SU-DHL-6 (cell line): ENCODE measurements at regions not wholly inside any gene's neighbourhood (a gene's known extent, or its start where the extent isn't known, plus 50 kb on each side); places are given as distances from the start of the nearest gene placed in this dataset.

ENCODE experiments used
- H2AFZ ChIP-seq: fragments of 200-600 bp; sonication (generic); 2 replicates; pipeline ENCODE4 v1.6.1; 2014; ENCODE audit warnings: low read depth, mild to moderate bottlenecking, moderate library complexity, mixed read lengths, antibody characterized with exemption, low read length; ENCODE audit not compliant: severe bottlenecking
- H3F3A ChIP-seq: fragments of 200-600 bp; shearing (Covaris generic); 2 replicates; pipeline ENCODE4 v1.6.0; 2016; ENCODE audit warnings: antibody characterized with exemption, mild to moderate bottlenecking; ENCODE audit not compliant: insufficient read depth
- H3K27ac ChIP-seq: fragments of 200-600 bp; sonication (generic); 2 replicates; pipeline ENCODE4 v1.5.1; 2016; ENCODE audit warnings: low read depth, mild to moderate bottlenecking, low read length, moderate library complexity, mixed read lengths
- H3K27me3 ChIP-seq: fragments of 200-600 bp; sonication (generic), shearing (Covaris generic); 2 replicates; pipeline ENCODE4 v1.6.0; 2014; ENCODE audit warnings: mild to moderate bottlenecking, low read length
- H3K36me3 ChIP-seq: fragments of 200-600 bp; sonication (generic); 2 replicates; pipeline ENCODE4 v1.6.1; 2014; ENCODE audit warnings: mild to moderate bottlenecking, low read length, mixed read lengths
- H3K4me2 ChIP-seq: fragments of 300-600, 200-600 bp; shearing (Covaris generic), sonication (generic); 2 replicates; pipeline ENCODE4 v1.6.0; 2014; ENCODE audit warnings: low read length, low read depth, mild to moderate bottlenecking; ENCODE audit not compliant: poor library complexity, severe bottlenecking
- H3K4me3 ChIP-seq: fragments of 200-600 bp; sonication (generic); 2 replicates; pipeline ENCODE4 v1.5.1; 2014; ENCODE audit warnings: antibody characterized with exemption, low read length, mild to moderate bottlenecking, mixed read lengths; ENCODE audit not compliant: insufficient read depth, poor library complexity, severe bottlenecking
- H3K79me2 ChIP-seq: fragments of 200-600 bp; sonication (generic); 2 replicates; pipeline ENCODE4 v1.6.1; 2014; ENCODE audit warnings: mild to moderate bottlenecking, low read length, moderate library complexity; ENCODE audit not compliant: insufficient read depth
- H3K9ac ChIP-seq: fragments of 200-600 bp; sonication (generic); 2 replicates; pipeline ENCODE4 v1.7.0; 2014; ENCODE audit warnings: mild to moderate bottlenecking, low read length
- H3K9me2 ChIP-seq: fragments of 200-600 bp; sonication (generic); replicated peaks from 2 replicates; pipeline ENCODE4 v1.6.1; 2014; ENCODE audit warnings: low read length; ENCODE audit not compliant: insufficient read depth
- H3K9me3 ChIP-seq: fragments of 200-600 bp; sonication (generic); 2 replicates; pipeline ENCODE4 v1.6.1; 2014; ENCODE audit warnings: low read length, mixed read lengths; ENCODE audit not compliant: insufficient read depth
- H4K20me1 ChIP-seq: fragments of 200-600 bp; sonication (generic); 2 replicates; pipeline ENCODE4 v1.6.1; 2014; ENCODE audit warnings: low read depth, mild to moderate bottlenecking, antibody characterized with exemption, low read length, moderate library complexity, mixed read lengths
- CTCF ChIP-seq: fragments of 200-600 bp; sonication (generic); IDR thresholded peaks from one replicate; pipeline ENCODE4 v1.5.1; 2017; ENCODE audit warnings: antibody characterized with exemption, mild to moderate bottlenecking, low read length, moderate library complexity; ENCODE audit not compliant: insufficient read depth, poor library complexity, severe bottlenecking
- EZH2phosphoT487 ChIP-seq: fragments of 200-600 bp; sonication (generic), shearing (Covaris generic); conservative IDR thresholded peaks from 2 replicates; pipeline ENCODE4 v1.6.1; 2018; ENCODE audit warnings: mild to moderate bottlenecking, antibody characterized with exemption, low read length, moderate library complexity, mixed read lengths

- H3K27ac ChIP-seq = no peak overlapping the region
- no peak overlapping the region for H3K4me3 ChIP-seq
- H4K20me1 ChIP-seq = no peaks in the 10 kb centered on the region
- no peaks in the 10 kb centered on the region for H3K27me3 ChIP-seq
- no peak overlapping the region for H3K4me2 ChIP-seq
- no peaks in the 10 kb centered on the region for H3F3A ChIP-seq
- no peaks in the 10 kb centered on the region for H3K9me2 ChIP-seq
- no peaks in the 10 kb centered on the region for H3K9me3 ChIP-seq
- no peaks in the 10 kb centered on the region for H3K36me3 ChIP-seq
- no peak overlapping the region for H3K9ac ChIP-seq
- H2AFZ ChIP-seq = no peak overlapping the region
- no peak for TF ChIP-seq EZH2phosphoT487
- no peak for TF ChIP-seq CTCF
- H3K79me2 ChIP-seq = no peaks in the 10 kb centered on the region
Measured at GRCh38 chr18:4807604-4808293, 352.6 kb upstream of the DLGAP1 start.

- no peaks in the 10 kb centered on the region for H3K27me3 ChIP-seq
- no peaks in the 10 kb centered on the region for H3K9me2 ChIP-seq
- H3K9ac ChIP-seq = no peak overlapping the region
- no peaks in the 10 kb centered on the region for H3F3A ChIP-seq
- H3K36me3 ChIP-seq = no peaks in the 10 kb centered on the region
- no peaks in the 10 kb centered on the region for H4K20me1 ChIP-seq
- no peak overlapping the region for H3K4me3 ChIP-seq
- H3K9me3 ChIP-seq = no peaks in the 10 kb centered on the region
- no peak overlapping the region for H2AFZ ChIP-seq
- H3K27ac ChIP-seq = no peak overlapping the region
- no peak for TF ChIP-seq EZH2phosphoT487
- TF ChIP-seq CTCF = no peak
- H3K79me2 ChIP-seq = no peaks in the 10 kb centered on the region
- H3K4me2 ChIP-seq = no peak overlapping the region
Measured at GRCh38 chr18:4806331-4806730, 351.2 kb upstream of the DLGAP1 start.

DNA sequence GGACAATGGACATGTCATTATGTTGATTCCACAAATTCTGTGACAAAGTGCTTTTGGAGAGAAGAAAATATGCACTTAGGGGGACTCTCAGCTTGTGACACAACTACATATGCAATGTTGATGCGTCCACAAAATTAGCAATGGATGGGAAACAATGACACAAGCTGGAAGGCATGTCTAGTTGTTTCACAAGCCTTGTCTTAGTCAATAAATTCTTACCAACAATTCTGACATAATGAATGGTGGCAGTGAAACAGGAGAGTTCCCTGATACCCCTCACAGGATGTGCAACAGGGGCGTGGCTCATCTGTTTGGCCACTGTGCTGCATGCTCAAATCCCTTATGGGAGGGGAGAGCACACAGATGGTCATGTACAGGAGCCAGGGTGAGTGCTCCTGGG lies 347.2 kb upstream of the DLGAP1 start:
- Histone ChIP-seq H3K79me2 (no peaks in the 10 kb centered on the region), H3K9me3 (no peaks in the 10 kb centered on the region), H2AFZ (no peak overlapping the region), H3K36me3 (no peaks in the 10 kb centered on the region), H3K9ac (no peak overlapping the region), H3K9me2 (no peaks in the 10 kb centered on the region), H3F3A (no peaks in the 10 kb centered on the region), H3K27me3 (no peaks in the 10 kb centered on the region), H3K4me3 (no peak overlapping the region), H3K4me2 (no peak overlapping the region), H3K27ac (no peak overlapping the region), H4K20me1 (no peaks in the 10 kb centered on the region)
- TF ChIP-seq CTCF (no peak), EZH2phosphoT487 (no peak)
